GM03348 (cell line): ENCODE measurements at regions not wholly inside any gene's neighbourhood (a gene's known extent, or its start where the extent isn't known, plus 50 kb on each side); places are given as distances from the start of the nearest gene placed in this dataset.

Experiments used
- DNase-seq: peaks from one replicate; pipeline ENCODE4 v3.0.0; 2012; ENCODE audit warnings: low spot score

- no peak for DNase-seq
These were observed 441.9 kb downstream of the ZIC1 start for GRCh38 chr3:147851062-147851461.

- no peak for DNase-seq
These were observed 445.4 kb downstream of the ZIC1 start for GRCh38 chr3:147854542-147854941.

- no peak for DNase-seq
These were observed 455.7 kb downstream of the ZIC1 start for GRCh38 chr3:147864754-147865354.

- no peak for DNase-seq
These were observed 457.4 kb downstream of the ZIC1 start for GRCh38 chr3:147866561-147866960.

GRCh38 chr3:147872568-147872967, 463.4 kb downstream of the ZIC1 start:
- no peak for DNase-seq

- no peak for DNase-seq
These were observed 466.3 kb downstream of the ZIC1 start for GRCh38 chr3:147875498-147875897.

- DNase-seq = no peak
These were observed 472.8 kb downstream of the ZIC1 start for GRCh38 chr3:147881933-147882332.

GRCh38 chr3:147886879-147887278, 477.7 kb downstream of the ZIC1 start:
- DNase-seq = no peak

GRCh38 chr3:147887797-147888196, 478.6 kb downstream of the ZIC1 start:
- no peak for DNase-seq

GRCh38 chr3:147890114-147890513, 480.9 kb downstream of the ZIC1 start:
- DNase-seq = no peak

- no peak for DNase-seq
These were observed 486.3 kb downstream of the ZIC1 start for GRCh38 chr3:147895509-147895908.

- DNase-seq = no peak
These were observed 491.7 kb downstream of the ZIC1 start for GRCh38 chr3:147900851-147901250.

- no peak for DNase-seq
These were observed 493.9 kb downstream of the ZIC1 start for GRCh38 chr3:147903026-147903425.

- DNase-seq = no peak
These were observed 495.3 kb downstream of the ZIC1 start for GRCh38 chr3:147904421-147904820.

GRCh38 chr3:147906285-147906684, 497.1 kb downstream of the ZIC1 start:
- DNase-seq = no peak

GRCh38 chr3:147914532-147914931, 505.4 kb downstream of the ZIC1 start:
- DNase-seq = no peak

- DNase-seq = peak; percentile 27
These were observed 505.9 kb downstream of the ZIC1 start for GRCh38 chr3:147915057-147915456.

- no peak for DNase-seq
These were observed 510.3 kb downstream of the ZIC1 start for GRCh38 chr3:147919496-147919895.

- DNase-seq = peak; percentile 47
These were observed 511.9 kb downstream of the ZIC1 start for GRCh38 chr3:147921051-147921450.

GRCh38 chr3:147924755-147925154, 515.6 kb downstream of the ZIC1 start:
- peak; percentile 15 for DNase-seq

- no peak for DNase-seq
These were observed 516.1 kb downstream of the ZIC1 start for GRCh38 chr3:147925272-147925671.

- peak; percentile 37 for DNase-seq
These were observed 521.2 kb downstream of the ZIC1 start for GRCh38 chr3:147930232-147930807.

GRCh38 chr3:147934451-147935180, 525.5 kb downstream of the ZIC1 start:
- DNase-seq = no peak

GRCh38 chr3:147937341-147937740, 528.2 kb downstream of the ZIC1 start:
- no peak for DNase-seq
